Lung (tissue), 11 donors: ENCODE measurements at regions not wholly inside any gene's neighbourhood (a gene's known extent, or its start where the extent isn't known, plus 50 kb on each side); places are given as distances from the start of the nearest gene placed in this dataset.
A peak's percentile ranks its signal among the peaks of the same experiment; 100 is the strongest.

Experiments
- ATAC-seq: fragments of 200-7000 bp; cut with Tn5 transposase; one replicate; pipeline ENCODE4 v1.9.1; 2020; ENCODE audit warnings: moderate number of reproducible peaks; ENCODE audit not compliant: insufficient read depth, low FRiP score
- DNase-seq, 3 donors: peaks; one replicate each; pipeline ENCODE4 v3.0.0-alpha.2; 2013 to 2017
- H3K27ac ChIP-seq, 2 donors: one replicate each; pipeline ENCODE4 v1.5.1; 2013; ENCODE audit warnings: mild to moderate bottlenecking in 2 of 2, moderate library complexity in 2 of 2, control low read depth in 1 of 2, inconsistent platforms in 1 of 2, low read depth in 1 of 2, low read length in 1 of 2
- H3K27me3 ChIP-seq, 3 donors: one replicate each; pipeline ENCODE4 v1.5.1; 2013; ENCODE audit warnings: low read length in 2 of 3; ENCODE audit not compliant: control insufficient read depth in 3 of 3, insufficient read depth in 3 of 3
- H3K36me3 ChIP-seq, 4 donors: one replicate each; pipeline ENCODE4 v1.5.1; 2013; ENCODE audit warnings: low read length in 4 of 4, mild to moderate bottlenecking in 1 of 4, moderate library complexity in 1 of 4; ENCODE audit not compliant: control insufficient read depth in 4 of 4, insufficient read depth in 4 of 4
- H3K4me1 ChIP-seq, 5 donors: one replicate each; pipeline ENCODE4 v1.5.1; 2013; ENCODE audit warnings: low read length in 5 of 5, mild to moderate bottlenecking in 2 of 5, moderate library complexity in 1 of 5; ENCODE audit not compliant: control insufficient read depth in 5 of 5, insufficient read depth in 5 of 5
- H3K4me3 ChIP-seq: one replicate; pipeline ENCODE4 v1.5.1; 2013; ENCODE audit warnings: mild to moderate bottlenecking, control low read depth, moderate library complexity
- H3K9ac ChIP-seq, 2 donors: one replicate each; pipeline ENCODE4 v1.5.1; 2013; ENCODE audit warnings: low read length in 2 of 2, control low read depth in 1 of 2; ENCODE audit not compliant: insufficient read depth in 1 of 2
- H3K9me3 ChIP-seq, 4 donors: one replicate each; pipeline ENCODE4 v1.5.1; 2013; ENCODE audit warnings: low read length in 3 of 4, mild to moderate bottlenecking in 1 of 4, moderate library complexity in 1 of 4; ENCODE audit not compliant: control insufficient read depth in 4 of 4, insufficient read depth in 3 of 4
- CTCF ChIP-seq: IDR thresholded peaks from 2 replicates; pipeline ENCODE4 v1.5.1; 2012; ENCODE audit warnings: mild to moderate bottlenecking; ENCODE audit errors: control extremely low read depth, extremely low read depth
- WGBS, 2 donors: extraction: QIAGEN DNeasy Blood & Tissue Kit; methylation state at CpG; one replicate each; pipeline ENCODE4 v1.1.7; 2013; 5-methylcytosine and 5-hydroxymethylcytosine counted together
- donor health status: control.
- donor health status: control.
- donor health status: Bipolar disorder and iron deficiency.
- donor health status: healthy.
- donor health status: DM: yes; HTN: yes; CAD: no.

DNA sequence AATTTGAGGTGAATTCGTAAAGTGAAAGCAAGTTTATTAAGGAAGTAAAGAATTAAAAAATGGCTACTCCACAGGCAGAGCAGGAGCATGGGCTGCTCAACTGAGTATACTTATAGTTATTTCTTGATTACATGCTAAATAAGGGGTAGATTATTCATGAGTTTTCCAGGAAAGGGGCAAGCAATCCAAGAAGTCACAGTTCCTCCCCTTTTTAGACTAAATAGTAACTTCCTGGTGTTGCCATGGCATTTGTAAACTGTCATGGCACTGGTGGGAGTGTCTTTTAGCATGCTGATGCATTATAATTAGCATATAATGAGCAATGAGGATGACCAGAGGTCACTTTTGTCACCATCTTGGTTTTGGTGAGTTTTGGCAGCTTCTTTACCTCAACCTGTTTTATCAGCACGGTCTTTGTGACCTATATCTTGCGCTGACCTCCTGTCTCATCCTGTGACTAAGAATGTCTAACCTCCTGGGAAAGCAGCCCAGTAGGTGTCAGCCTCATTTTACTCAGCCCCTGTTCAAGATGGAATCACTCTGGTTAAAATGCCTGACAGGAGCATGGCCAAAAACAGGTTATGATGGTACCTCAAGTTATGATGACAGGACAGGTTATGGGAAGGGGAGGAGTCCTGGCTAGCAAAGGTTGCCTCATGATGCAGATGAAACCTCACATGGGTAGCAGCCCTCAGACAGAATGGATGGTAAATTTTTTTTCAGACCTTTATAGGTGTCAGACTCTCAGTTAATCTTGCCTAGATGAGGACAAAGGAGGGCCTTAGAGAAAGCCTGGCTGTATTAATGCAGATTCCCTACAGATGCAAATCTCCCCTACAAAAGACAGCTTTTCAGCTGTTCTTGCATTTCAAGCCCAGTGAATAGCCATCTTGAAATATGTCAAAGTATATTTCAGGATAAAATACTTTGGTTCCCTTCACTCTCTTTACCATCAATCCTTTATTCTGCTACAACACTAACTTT lies 49.7 kb downstream of the SIPA1L2 start:
- Histone ChIP-seq H3K36me3 (no peaks in the 10 kb centered on the region), H3K27me3 (no peaks in the 10 kb centered on the region), H3K27ac (peak overlapping the region; percentile 17 to 37), H3K9me3 (no peaks in the 10 kb centered on the region), H3K4me1 (peaks cover 9 to 44% (median 27%) of the 10 kb centered on the region in 5 donors), H3K4me3 (no peak overlapping the region), H3K9ac (no peak overlapping the region)
- no peak for ATAC-seq
- no peak for DNase-seq
- 76 to 87% methylated on average over 3 of the region's 3 CpGs for WGBS, 2 donors
- no peak for TF ChIP-seq CTCF

DNA sequence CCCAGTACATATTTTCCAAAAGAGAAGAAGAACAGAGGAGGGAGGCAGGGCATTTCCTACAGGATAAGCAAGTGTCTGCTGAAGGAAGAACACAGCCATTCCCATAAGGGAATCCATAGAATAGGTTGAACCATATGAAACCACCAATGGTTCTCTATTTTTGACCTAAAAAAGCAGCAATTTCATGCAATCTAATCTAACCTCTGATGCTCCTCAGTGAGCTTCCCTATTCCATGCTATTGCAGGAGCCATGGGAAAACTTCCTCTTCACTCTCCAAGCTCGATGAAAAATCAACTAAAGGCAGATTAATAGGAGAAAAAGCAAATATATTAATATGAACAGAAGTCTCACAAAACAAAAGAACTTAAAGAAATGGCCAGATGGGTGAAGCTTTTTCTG lies 50.5 kb downstream of the SIPA1L2 start:
- ATAC-seq (no peak), DNase-seq (no peak)
- Histone ChIP-seq H3K9ac (no peak overlapping the region), H3K4me1 (peaks cover 11 to 52% (median 33%) of the 10 kb centered on the region in 5 donors), H3K27ac (peak overlapping the region; percentile 61 to 70), H3K27me3 (no peaks in the 10 kb centered on the region), H3K4me3 (no peak overlapping the region), H3K36me3 (no peaks in the 10 kb centered on the region), H3K9me3 (no peaks in the 10 kb centered on the region)
- WGBS, 2 donors, result 14 to 33% methylated on average over 1 of the region's 1 CpG
- no peak for TF ChIP-seq CTCF

DNA sequence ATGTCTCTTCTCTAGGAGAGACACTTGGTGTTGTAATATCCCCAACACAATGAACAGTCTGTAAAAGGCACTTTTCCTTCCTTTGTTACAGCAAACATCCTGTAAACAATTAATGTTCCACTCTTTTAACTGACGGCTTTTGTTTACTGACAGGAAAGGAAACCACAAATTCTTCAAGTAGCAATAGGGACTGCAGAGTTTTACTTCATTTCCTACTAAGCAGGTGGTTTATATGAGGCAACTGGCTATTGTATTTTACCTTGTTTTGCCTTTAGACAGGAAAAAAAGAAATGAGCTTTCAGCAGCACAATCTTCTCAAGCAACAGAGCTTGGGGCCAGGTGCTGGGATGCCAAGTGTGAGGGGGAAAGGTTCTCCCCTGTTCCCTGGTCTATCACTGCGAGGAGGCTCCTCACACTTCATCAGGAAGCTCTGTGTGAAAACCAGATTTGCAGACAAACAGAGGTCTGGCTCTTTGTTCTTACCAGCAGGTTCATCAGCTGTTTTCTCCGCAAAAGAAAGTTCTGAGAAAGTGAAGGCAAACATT lies 51.2 kb downstream of the SIPA1L2 start:
- no peak overlapping the region for H3K4me3 ChIP-seq

More for the DNA sequence above, 51.2 kb downstream of the SIPA1L2 start:
- TF ChIP-seq CTCF, result no peak
- DNase-seq, result peak in 2 of 3 donors; percentile 69 to 73
- peak; percentile 48 for ATAC-seq
- peaks cover 11 to 52% (median 33%) of the 10 kb centered on the region in 5 donors for H3K4me1 ChIP-seq
- peak overlapping the region; percentile 70 to 90 for H3K27ac ChIP-seq
- H3K9me3 ChIP-seq, result no peaks in the 10 kb centered on the region
- WGBS, 2 donors, result 29 to 39% methylated on average over 3 of the region's 3 CpGs
- H3K36me3 ChIP-seq, result no peaks in the 10 kb centered on the region
- H3K27me3 ChIP-seq, result no peaks in the 10 kb centered on the region
- no peak overlapping the region for H3K9ac ChIP-seq
